ENCODE measurements at regions not wholly inside any gene's neighbourhood (a gene's known extent, or its start where the extent isn't known, plus 50 kb on each side); places are given as distances from the start of the nearest gene placed in this dataset.

DNA sequence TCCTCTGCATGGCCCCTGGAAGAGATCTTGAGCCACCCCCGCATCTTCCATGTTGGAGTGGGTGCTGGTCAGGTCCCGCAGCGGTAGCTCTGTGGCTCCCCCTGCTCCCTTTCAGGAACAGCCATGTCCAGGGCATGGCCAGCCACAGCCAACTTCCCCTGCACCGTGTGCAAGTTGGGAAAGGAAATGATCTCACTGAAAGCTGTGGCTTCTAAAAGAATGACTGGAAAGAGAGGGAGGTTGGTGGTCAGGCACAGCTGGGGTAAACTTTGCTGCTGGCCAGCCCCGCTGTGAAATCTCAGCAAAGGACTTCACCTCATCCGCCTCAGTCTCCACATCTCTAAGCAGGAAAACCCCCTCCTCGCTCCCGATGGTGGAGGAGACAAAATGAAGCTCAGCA, 153.6 kb upstream of the CST7 start:
- no peak for TF ChIP-seq POLR2A (IDR thresholded peaks at IDR 0.05)
- no peak for TF ChIP-seq CTCF (IDR thresholded peaks at IDR 0.05)

Data from gastroesophageal sphincter (tissue), 3 donors.